A172 (cell line): ENCODE measurements at regions not wholly inside any gene's neighbourhood (a gene's known extent, or its start where the extent isn't known, plus 50 kb on each side); places are given as distances from the start of the nearest gene placed in this dataset.
A peak's percentile ranks its signal among the peaks of the same experiment; 100 is the strongest.
"Not testable (repeated sequence)": the region's sequence is repeated elsewhere in the genome, so short reads cannot be mapped to it uniquely, and the experiment has no call there.

Experiments used
- DNase-seq: peaks from one replicate; pipeline ENCODE4 v3.0.0-alpha.2; 2015; ENCODE audit warnings: low spot score

DNA sequence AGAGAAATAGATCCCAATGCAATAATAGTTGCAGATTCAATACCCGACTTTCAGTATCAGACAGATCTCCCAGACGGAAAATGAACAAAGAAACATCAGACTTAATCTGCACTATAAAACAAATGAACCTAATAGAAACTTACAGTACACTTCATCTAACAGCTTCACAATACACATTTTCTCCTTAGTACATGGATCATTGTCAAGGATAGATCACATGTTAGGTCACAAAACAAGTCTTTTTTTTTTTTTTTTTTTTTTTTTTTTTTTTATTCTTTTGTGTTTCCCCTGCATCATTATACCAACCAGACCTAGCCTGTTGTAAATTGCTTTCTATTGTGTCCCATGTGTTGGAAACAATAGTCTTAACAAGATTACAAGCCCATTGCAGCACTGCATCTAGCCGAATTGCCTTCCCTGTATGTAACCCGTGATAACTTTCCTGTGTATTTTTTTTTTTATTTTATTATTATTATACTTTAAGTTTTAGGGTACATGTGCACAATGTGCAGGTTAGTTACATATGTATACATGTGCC lies 134.0 kb upstream of the MAD2L1 start:
- DNase-seq, result not testable (repeated sequence)

DNA sequence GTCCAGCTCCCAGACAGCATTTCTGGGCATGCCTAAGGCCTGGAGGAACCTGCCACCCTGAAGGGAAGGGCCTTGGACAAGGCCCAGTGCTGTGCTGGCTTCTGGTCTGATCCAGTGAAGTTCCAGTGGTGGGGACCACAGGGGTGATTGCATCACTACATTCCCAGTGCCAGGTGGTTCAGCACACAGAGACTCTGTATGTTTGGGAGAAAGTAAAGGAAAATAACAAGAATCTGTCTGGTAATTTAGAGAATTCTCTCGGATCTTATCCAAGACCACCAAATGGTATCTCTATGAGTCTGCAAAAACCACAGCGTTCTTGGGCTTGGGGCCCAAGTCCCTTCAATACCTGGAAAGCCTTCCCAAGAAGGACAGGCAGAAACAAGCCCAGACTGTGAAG lies 131.8 kb upstream of the MAD2L1 start:
- no peak for DNase-seq

DNA sequence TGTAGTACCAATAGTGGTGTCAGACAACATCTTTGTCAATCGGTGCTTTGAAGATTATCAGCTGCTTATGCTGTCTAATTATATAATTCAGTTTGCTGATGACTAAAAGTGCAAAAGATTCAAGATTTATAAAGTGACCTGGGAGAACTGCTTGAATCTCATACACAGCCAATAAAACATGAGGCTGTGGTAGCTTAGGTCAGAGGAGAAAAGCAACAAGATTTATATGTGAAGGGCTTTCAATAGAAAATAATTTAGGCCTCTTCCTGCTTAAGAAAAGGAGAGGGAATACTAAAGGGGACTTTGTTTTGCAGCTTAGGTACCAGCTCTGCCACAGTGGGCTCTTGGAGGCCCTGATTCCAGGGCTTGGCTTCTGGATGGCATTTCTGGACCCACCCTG lies 111.0 kb upstream of the MAD2L1 start:
- DNase-seq, result no peak

DNA sequence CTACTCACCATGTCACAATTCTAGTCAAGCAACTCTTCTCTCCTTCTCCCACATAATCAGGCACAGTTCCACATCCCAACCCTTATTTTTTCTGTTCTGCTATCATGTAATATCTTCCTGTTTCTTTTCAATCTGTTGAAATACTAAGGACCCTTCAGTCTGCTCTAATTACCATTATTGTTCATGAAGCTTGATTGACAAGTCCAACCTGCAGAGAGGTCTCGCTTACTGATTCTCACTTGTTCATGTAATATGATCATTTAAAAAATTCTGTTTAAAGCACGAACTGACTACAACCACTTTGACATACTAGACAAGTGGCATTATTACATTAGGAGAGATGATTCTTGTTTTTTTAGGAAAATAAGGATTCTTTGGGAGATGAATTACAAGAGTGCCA lies 108.6 kb upstream of the MAD2L1 start:
- no peak for DNase-seq

DNA sequence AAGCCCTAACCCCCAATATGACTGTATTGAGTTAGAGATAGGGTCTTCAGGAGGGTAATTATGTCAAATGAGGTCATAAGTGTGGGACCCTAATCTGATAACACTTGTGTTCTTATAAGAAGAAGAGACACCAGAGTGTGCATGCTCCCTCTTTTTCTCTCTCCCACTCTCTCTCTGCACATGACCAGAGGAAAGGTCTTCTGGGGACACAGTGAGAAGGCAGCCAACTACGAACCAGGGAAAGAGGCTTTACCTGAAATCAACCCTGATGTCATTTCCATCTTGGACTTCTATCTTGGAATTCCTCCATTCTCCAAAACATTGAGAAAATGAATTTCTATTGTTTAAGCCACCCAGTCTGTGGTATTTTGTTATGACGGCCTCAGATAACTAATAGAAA lies 97.2 kb upstream of the MAD2L1 start:
- no peak for DNase-seq

DNA sequence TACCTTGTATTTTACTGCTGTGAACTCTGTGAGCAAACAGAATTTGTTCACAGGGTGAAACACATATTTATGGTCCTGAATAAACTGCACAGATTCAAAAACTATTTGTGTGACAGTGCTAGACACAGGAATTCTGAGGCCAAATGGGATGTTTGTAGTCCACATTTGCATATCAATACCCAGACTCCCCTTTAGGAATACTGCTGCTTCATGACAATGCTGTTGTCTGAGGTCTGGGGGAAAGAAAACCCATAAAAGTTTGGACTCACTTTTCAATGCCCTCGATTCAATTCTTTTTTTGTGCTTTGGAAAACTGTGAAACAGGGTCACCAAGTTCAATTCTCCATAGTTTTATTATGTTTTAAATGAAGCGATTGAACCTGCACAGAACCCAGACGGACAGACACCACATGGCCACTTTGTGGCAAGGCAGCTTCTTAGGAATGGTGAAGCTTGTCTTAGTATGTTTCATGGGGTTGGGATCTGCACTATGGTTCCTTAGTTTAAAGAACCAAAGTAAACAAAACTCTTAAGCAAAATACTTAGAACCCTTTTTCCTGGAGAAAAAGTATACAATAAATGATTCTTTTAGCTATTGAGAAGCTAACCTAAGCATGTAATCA lies 92.3 kb upstream of the MAD2L1 start:
- DNase-seq, result no peak

DNA sequence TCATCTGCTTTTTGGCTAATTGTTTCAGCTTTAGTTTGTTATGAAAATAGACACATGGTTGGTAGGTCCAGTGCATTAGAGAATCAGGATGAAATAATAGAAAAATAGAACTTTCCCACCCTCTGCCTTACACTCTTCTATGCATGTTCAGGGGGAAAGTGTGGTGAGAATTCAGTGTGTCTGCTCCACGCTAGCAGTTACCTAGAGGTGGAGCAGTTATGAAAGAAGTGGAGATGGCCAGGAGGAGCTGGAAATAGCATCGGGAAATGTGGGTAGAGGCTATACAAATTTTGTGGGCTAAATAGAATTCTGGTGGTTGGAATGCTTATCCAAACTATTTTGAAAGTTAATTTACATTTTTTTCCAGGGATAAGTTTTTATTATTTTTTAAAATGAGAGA lies 91.4 kb upstream of the MAD2L1 start:
- no peak for DNase-seq

DNA sequence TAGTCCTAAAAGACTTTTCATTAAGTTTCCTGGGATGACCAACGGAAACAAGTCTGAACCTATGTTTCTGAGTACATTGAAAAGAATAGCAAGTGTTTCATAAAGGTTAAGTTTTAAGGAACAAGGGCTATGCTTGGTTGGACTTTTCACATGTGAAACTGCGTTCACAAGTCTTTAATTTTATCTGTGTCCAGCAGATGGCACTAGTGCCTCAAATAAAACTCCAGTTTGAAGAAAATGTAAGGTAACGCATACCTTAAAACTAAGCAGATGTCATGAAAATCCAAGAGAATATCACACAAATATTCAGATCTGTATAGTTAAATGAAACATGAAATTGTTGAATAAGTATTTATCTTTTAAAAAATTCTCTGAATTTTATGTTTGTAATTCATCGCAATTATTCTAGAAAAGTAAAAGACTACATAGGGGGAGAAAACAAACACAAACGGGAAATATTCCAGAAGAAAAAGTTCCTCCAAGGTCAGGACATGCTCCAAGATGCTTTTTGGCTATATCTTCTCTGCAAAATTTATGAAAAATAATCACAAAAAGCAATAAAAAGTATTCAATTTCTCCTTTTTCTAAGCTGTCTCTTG lies 89.6 kb upstream of the MAD2L1 start:
- DNase-seq, result peak; percentile 51

DNA sequence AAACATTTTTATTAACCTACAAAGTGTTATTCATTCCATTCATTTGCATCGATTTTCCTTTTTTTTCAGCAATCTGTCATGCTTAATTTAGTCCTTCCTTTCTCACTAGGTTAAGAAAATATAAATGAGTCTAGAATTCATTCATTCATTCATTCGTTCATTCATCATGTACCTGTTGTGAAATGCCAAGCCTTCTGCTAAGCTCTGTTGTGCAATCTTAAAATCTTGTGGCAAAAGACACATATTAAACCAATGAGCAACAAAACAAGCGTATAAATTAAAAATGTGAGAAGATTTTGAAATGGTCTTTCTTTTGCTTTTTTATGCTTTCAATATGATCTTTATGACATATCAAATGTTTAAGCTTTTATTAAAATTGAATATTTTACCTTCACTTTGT lies 88.6 kb upstream of the MAD2L1 start:
- DNase-seq, result no peak

DNA sequence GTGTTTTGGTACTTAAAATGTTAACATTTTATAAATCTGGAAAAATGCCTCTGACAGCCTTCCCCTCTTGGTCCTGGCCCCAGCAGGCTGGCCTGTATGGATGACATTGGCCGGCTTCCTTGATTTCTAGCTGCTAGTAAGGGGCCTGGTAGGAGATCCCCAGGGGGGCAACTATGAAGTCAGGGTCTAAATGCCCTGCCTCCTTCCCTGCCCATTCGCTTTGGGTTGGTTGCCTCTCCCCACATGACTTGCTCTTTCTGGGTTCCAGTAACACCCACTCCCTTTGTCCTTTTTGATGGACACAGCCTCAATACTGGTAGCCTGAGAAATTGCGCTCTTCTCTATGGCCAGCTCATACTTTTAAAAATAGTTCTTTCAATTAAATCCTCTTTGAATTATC lies 78.0 kb upstream of the MAD2L1 start:
- no peak for DNase-seq

DNA sequence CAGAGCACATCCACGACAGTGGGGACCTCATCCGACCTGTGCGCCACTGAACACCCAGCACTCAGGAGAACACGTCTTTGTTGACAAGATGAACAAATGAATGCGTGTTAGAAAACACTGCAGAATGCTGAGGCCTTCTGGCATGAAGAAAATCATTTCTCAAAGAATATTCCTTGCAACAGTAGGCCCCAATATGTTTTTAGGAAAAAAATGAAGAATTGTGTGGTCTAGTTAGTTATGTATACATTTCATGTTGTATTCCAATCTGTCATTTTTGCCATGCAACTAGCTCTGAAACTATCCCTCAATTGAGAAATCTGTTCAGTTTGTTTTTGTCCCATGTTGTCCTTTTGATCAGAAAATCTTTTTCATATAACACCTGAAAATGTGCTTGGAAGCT lies 77.4 kb upstream of the MAD2L1 start:
- no peak for DNase-seq

DNA sequence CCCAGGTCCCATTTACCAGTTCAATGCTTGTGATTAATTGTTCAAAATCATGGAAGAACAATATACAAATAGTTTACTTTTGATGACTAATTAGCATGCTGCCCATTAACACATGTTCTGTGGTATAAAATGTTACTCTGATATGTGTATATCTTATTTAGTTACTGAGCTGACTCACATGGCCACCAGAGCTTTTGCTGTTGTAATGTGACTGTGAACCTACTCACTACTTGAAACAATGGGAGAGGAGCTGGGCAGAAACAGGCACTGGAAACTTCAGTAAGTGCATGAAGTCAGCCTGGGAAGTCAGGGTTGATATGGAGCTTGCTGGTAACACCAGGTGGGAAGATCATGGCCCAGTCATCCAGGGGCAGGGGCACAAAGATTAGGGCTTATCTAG lies 72.7 kb upstream of the MAD2L1 start:
- no peak for DNase-seq

DNA sequence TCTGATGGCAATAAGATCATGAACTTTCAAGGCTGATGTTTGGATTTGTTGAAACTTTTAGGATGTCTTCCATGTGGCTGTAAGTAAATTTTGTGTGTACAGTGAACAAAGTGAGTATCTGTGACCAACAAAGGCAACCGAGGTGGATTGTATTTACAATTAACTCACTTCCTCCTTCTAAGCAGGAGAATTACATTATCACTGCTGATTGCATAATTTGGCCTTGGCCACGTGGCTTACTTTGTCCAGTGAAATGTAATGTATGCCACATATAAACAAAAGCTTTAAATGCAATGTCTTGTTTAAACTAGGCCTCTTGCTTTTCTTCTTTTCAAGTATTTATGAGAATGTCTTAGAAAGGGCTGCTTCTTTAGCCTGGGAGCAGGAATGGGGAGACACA lies 66.3 kb upstream of the MAD2L1 start:
- DNase-seq, result no peak

DNA sequence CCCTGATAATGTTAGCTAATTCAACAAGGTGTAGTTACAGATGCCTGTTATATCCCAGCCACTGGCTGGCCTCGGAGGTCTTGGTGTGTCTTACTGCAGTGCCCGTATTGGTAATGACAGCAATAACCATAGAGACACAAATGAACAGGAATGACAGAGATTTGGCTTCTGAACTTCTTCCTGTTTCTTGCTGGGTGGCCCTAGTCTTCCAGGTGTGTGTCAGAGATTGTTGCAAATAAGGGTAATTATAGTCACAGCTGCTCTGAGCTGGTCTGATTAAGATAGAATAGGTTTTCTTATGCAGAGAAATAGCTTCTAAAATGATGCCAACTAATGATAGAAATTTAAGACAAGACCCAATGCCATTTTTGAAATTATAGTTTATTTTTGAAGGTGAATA lies 64.1 kb upstream of the MAD2L1 start:
- no peak for DNase-seq
